Left cardiac atrium (tissue), 4 donors: ENCODE measurements at regions not wholly inside any gene's neighbourhood (a gene's known extent, or its start where the extent isn't known, plus 50 kb on each side); places are given as distances from the start of the nearest gene placed in this dataset.

Experiments used
- ATAC-seq, 2 donors: fragments of 200-7000 bp; cut with Tn5 transposase; one replicate each; pipeline ENCODE4 v1.9.1; 2020; ENCODE audit warnings: mild to moderate bottlenecking in 2 of 2, moderate library complexity in 2 of 2
- DNase-seq: peaks from one replicate; pipeline ENCODE4 v3.0.0-alpha.2; 2020
- intact Hi-C, 2 donors: fragments of 100-400 bp; cut with DNase I; formaldehyde crosslinking; loops; one replicate each; pipeline versions ENCODE4 v1.14.1 to v1.15.1; 2022 to 2023
- donor health status: DM: no; HTN: yes; CAD: no.
- donor health status: DM: no; HTN: yes; CAD: no; lungs with severe emphysema.
- donor health status: DM: yes; HTN: yes; CAD: no.
- donor health status: Dilated cardiomyopathy.

DNA sequence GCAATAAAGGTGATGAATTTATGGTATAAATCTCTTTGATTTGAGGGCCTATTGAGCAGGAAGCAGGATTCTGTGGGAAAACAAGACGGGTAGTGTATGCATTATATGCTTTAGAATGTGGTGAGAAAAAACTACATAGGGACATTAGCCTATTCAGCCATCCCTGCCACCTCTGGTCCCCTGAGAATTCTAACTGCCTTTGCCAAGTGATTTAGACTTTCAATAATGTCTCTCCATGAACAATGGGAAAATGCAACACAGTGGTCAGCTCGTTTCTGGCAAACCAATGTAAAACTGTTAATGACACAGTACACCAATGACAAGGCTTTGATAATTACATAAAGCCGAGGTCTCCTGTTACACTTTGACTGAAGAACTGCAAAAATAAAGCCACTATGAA, 314.7 kb upstream of the CNTN4 start:
- no peak for ATAC-seq
- intact Hi-C loops: no loop called here
- DNase-seq: no peak

DNA sequence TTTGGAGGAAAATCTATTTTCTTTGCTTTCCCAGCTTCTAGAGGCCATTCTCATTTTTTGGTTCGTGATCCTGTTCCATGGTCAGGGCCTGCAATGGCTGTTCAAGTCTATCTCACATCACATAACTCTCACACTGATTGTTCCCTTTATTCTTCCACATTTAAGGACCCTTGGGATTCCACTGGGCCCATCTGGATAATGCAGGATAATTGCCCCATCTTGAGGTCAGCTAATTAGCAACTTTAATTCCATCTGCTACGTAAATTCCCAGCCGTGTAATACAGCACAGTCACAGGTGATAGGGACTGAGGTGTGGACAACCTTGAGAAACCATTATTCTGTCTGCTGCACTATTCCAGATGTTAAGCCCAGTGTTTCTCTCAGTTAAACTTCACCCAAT, 311.6 kb upstream of the CNTN4 start:
- no peak for ATAC-seq
- intact Hi-C loops: no loop called here
- no peak for DNase-seq

DNA sequence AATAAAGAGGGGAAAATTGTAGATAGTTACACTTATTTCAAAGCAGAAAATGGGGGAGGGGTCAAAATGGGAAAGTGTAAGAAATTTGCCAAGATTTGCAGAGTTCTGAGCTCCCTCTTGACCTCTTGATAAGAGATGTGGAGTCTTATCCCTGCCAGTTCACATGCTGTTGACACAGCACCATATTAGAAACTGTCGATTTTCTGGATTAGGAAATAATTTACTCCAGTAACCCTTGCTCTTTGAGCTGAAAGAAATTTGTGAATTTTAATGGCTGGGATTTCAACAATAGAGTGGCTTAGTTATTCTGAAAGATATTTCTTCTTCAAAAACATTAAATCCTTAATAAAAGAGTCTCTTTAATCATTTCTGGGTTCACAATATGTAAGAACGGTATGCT, 306.2 kb upstream of the CNTN4 start:
- intact Hi-C loops: no loop called here
- no peak for ATAC-seq
- DNase-seq: no peak

DNA sequence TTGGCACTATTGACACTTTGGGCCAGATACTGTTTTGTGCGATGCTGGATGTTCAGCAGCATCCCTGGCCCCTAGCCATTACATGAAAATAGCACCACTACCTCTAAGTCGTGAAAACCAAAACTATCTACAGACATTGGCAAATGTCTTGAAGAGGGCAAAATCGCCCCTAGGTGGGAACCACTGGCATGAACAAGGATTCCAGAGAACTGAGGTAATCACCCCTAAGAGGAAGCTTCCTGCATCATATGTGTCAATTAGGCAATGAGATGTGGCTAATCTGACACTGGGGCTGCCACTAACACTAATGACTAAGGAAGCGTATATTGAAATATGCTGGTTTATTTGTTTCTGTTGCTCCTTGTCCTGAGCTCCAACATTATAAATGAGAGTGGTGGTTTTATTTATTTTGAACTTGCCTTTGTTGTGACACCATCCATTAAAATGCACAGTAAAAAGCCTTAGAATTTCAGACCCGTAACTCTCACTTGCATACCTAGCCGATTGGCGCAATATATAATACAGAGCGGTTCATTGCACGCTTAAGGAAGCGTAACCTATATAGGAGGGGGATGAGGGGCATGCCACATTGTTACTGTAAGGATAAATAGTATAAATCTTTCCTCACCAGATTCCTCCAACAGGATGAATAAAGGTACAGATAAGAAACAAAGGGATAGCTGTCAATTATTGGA, 299.8 kb upstream of the CNTN4 start:
- no peak for ATAC-seq
- intact Hi-C loops: no loop called here

DNA sequence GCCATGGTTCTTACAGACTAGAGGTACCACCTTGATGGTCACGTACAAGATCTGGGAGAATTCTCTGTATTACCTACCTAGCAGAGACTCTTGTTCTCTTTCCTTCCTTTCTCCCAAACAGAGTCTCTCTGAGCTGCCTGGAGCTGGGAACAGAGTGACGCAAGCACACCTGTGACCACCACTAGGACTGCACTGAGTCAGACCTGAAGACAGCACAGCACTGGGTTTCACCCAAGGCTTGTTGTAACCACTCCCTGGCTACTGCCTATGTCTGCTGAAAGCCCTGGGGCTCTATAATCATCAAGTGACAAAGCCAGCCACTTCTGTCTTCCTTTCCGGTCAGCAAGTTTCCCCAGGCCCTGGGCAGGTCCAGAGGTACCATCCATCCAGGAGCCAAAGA, 293.3 kb upstream of the CNTN4 start:
- no peak for ATAC-seq
- intact Hi-C loops: no loop called here
- no peak for DNase-seq

More for the DNA sequence above, 299.8 kb upstream of the CNTN4 start:
- DNase-seq: no peak

DNA sequence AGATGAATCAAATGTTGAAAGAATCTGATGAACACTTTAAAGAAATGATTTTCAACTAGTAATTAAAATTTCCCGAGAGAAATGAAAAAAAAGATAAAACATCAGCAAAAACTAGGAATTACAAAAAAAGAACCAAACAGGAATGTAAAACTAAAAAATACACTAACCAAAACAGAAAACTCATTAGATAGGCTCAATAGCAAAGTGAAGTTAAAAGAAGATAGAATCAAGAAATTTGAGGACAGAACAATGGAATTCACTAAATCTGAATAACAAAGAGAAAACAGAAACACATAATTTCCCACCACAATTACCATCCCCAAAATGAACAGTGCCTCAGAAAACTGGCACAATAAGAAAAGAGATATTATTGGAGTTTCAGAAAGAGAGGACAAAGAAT, 290.1 kb upstream of the CNTN4 start:
- intact Hi-C loops: no loop called here
- ATAC-seq: no peak
- no peak for DNase-seq

DNA sequence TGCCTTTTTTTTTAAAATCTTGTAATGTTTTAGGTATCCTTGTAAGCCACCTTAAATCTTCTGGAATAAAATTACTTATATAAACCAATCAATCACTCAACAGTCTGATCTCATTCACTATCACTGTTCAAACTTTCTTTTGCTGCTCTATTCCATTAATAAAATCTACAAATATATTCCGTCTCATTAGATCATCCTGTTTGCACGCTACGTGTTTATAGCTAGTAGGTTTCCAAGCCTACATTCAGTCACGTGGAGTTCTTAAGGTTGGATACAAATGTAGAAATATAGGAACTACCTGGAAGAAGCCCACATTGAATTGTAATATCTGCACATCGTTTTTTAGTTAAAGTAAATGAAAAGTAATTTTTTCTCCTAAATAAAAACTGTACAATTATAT, 274.8 kb upstream of the CNTN4 start:
- intact Hi-C loops: no loop called here
- DNase-seq (no peak), ATAC-seq (no peak)

DNA sequence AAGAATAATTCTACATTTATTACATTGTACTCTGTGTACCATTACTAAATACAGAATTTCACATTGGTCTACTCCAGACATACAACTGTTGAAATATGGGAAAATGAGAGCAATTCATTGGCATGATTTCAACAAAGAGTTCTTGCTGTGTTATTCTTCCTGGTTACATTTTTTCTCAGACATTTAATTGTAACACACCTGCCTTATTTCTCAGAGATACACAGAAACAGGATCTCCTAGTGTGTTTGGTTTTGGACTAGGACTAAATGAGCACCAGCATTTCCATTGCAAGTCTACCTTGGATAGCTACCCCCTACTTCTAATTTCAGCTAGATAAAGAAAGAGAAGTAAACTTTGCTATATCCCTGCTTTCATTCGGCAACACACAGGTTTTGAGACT, 274.3 kb upstream of the CNTN4 start:
- intact Hi-C loops: no loop called here
- no peak for ATAC-seq
- DNase-seq: no peak

DNA sequence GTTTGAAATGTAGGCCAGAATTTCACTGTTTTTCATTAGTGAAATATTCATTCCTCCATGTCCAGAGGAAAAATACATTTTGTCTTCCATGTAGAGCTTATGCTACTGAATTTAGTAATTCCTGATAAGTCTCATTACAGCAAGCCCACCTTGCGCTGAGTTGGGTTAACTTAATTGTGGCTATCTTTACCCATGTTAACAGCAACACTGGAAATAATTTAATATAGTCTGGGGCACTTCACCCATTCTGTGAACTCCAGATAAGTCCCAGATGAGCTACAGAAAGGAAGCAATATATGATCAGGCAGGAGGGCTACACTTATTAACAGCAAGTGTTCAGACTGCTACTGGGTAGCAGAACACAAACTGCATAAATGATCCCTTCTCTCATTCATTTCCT, 270.1 kb upstream of the CNTN4 start:
- DNase-seq: no peak
- ATAC-seq: no peak
- intact Hi-C loops: no loop called here

DNA sequence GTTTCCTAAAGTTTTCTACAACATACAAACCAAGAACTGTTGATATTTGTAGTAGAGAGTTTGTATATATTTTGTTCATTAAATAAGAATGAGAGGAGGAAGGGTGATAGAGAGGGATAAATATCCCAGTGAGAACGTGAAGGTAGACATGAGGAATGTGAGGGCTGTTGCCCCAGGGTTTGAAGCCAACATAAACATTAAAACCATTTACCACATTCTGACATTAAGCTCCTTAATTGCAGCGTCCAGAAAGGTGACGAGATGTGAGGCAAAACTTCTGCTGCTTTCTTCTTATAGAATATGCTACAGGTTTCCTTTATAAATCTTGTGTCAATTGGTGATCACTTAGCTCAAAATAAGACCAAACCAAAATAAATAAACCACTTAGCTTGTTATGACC, 267.8 kb upstream of the CNTN4 start:
- ATAC-seq: no peak
- intact Hi-C loops: no loop called here
- no peak for DNase-seq

DNA sequence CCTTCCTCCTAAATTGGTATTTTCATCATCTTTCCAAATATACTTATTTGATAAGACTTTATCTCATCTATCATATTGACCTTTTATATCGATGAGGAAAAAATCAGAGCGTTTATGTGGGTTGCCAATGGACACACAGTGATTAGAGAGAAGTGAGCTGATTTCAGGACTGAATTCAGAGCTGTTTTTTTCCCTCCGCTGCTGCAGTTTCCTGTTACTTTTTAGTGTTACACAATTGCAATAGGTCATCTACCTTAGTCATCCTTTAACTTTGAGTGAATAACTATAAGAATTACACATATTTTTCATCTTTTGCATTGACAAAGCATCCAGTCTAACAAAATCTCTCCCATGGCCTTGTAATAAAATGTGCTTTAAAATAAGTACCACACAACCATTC, 266.3 kb upstream of the CNTN4 start:
- no peak for DNase-seq
- intact Hi-C loops: no loop called here

DNA sequence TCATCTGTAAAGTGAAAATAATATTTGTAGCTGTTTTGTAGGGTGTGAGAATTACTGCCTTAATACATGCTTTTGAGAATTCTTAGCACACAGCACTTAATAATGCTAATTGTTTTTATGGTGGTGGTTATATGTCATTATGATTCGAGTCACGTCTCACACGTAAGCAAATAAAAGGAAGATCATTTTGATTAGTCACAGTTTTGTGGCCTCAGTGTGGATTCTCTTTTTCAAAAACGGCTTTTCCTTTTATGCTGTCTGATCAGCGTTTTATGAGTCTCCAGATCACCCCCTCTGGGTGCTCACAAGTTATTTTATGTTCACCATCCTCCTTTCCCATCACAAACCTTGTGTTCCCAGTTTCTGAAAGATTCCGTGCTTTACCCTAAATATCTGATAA, 255.6 kb upstream of the CNTN4 start:
- intact Hi-C loops: no loop called here
- no peak for DNase-seq

More for the DNA sequence above, 266.3 kb upstream of the CNTN4 start:
- ATAC-seq: no peak

DNA sequence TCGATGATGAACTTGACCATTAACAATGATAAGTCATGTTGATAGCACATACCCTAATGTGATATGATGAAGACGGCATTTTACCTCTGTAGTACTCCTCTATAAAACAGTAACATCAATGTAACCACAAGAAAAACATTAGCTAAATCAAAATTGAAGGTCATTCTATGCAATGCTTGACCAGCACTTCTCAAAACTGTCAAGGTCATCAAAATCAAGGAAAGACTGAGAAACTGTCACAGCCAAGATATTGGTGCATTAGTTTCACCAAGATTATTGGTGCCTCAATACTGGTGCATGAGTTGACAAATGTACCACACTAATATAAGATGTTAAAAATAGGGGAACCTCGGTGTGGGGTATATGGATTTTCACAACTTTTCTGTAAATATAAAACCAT, 251.1 kb upstream of the CNTN4 start:
- intact Hi-C loops: no loop called here
- DNase-seq (no peak), ATAC-seq (no peak)

More for the DNA sequence above, 255.6 kb upstream of the CNTN4 start:
- no peak for ATAC-seq

DNA sequence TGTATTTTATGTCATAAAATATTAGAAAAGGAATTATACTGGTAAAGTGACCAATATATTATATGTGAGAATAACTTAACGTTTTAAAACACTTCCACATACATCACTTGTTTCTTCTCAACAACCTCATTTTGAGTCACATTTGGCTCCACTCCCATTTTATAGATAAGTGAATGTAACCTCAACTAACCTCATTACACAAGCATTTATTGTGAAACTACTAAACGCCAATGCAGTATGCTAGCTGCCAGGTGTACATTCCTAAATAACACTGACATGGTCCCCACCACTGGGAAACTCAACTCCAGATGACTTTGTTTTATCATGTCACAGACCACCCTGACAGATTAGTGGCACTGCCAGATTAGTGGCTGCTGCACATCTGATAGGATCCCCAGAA, 249.7 kb upstream of the CNTN4 start:
- intact Hi-C loops: no loop called here
- DNase-seq (no peak), ATAC-seq (peak in 1 of 2 donors; percentile 22)

DNA sequence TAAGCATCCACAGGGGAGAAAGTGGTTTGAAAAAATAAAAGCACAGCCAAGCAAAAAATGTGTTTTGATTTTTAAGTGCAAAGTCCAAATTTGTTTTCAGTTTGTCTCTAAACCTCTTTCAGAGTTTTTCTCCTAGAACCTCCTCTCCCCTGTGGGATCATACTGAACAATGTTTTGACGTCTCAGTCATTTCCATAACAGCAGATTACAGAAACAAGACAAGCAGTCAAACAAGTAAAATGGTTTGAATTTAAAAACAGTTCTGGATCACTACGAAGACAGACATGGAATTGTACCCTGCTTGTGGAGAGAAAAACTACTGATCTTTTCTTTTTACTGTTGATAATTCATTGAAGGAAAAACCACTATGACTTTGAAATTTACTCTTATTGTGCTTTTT, 245.7 kb upstream of the CNTN4 start:
- intact Hi-C loops: no loop called here
- ATAC-seq: no peak
- DNase-seq: no peak

DNA sequence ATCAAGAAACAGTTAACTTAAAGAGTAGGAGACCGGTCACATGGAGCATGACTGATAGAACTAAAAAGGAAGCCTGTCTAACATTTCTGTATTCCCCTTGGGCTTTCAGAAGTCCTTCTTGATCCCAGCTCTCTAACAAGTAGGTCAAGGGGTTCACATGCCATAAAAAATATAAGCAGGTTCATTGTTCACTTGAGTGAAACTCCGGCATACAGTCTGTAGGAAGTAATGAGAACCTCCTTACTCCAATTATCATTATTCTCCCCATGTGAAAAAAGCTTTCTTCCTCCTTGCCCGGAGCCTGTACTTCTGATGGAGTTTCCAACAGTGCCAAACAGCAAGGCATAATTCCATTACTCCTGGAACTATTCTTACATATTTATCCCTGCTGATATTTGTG, 242.8 kb upstream of the CNTN4 start:
- DNase-seq: no peak
- no peak for ATAC-seq
- intact Hi-C loops: no loop called here

DNA sequence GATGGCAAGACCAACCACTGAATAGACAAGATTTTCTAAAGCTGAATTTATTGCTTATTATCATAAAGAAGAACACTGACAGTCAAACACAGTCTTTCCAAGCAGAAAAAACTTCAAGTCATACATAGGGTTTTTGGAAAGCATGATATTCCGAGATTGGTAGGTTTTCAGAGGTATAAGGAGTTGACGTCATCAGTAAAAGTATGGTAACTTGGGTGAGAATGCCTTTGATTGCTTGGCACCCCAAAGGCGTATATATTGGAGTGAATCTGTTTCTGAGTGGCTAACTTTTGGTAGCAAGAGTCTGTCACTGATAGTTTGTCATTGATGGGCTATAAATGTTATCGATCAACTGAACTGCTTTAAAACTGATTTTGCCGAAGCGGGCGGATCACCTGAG, 227.9 kb upstream of the CNTN4 start:
- DNase-seq (no peak), ATAC-seq (no peak)
- intact Hi-C loops: no loop called here

DNA sequence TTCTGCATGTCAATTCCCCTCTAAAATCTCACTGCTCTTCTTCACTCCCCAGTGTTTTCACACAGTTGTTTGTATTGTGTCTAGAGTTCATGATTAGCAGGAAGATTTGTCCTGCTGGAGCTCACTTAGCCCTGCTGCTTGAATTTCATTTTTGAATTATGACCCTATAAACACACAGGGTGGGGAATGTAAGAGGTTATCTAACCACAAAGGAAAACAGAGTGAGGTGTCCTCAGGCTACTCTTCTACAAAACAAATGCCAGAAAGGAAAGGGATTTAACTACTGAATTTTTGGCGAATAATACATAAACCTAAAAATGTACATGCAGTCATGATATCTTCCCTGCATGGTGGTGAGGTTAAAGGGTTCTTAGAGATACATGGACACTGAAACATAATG, 215.1 kb upstream of the CNTN4 start:
- intact Hi-C loops: no loop called here
- DNase-seq (no peak), ATAC-seq (no peak)

DNA sequence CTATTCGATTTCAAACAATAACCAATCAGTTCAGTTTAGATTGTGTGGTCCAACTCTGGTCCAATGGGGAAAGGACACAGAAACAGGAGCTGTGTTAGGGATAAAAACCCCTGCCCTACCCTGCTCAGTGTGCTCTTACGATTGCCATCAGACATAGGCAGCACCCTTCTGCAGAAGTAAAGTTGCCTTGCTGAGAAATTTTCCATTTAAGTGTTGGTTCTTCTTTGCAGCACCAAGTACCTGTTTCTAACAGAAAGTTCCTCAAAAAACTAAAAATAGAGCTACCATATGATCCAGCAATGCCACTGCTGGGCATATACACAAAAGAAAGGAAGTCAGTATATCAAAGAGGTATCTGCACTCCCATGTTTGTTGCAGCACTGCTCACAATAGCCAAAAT, 206.2 kb upstream of the CNTN4 start:
- ATAC-seq (no peak), DNase-seq (no peak)
- intact Hi-C loops: no loop called here

DNA sequence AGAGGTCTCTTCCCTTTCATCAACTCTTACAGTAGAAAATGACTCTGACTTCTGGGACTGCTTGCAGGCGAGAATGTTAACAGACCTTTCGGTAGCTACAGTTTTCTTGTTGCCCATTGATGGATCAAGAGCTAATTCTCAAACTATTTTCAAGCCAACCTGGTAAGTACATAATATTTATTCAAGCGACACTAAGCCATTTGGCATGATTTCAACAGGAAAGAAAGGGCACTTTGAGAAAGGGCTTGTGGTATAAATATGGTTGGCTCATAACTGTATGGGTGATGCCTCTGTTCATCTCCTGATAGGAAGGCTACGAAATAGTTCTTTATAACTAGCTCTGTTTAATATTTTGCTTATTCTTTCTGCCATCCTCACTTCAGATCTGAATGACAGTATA, 196.2 kb upstream of the CNTN4 start:
- DNase-seq: no peak
- intact Hi-C loops: no loop called here
- no peak for ATAC-seq

DNA sequence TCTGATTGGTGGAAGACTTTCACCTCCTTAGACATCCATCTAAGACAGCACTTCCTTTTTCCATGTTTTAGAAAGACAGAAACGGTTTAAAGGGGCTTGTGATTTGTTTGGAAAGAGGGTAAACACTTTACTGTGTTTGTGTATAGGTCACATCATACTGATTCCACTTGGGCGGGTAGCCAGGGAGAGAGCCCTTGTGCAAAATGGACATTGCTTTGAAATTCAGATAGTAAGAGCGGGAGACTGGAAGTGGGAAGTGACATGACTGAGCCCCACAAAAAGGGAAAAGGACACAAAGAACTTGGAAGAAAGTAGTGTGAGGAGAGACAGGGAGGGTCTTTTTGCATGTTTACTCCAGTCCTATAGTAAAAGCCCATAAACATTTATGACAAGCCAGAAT, 195.6 kb upstream of the CNTN4 start:
- intact Hi-C loops: no loop called here
- ATAC-seq (no peak), DNase-seq (no peak)

DNA sequence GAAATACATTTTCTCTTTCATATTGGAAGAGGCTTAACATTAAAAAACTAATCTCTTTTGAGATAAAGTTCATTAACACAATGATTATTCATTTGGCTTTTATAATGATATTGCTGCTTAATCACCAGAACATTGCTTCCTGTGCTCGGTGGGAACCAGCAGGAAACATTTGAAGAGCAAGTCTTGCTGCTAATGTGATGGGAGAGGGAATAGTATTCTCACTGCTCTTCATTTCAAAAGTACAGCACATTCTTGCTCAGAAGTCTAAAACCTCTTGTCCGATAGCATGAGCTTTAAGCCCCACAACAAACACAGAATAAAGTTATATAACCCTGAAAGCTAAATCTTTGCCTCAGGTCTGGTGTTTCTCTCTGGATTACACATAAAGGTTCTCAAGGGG, 190.8 kb upstream of the CNTN4 start:
- ATAC-seq: no peak
- no peak for DNase-seq
- intact Hi-C loops: no loop called here
